Inferior parietal cortex (tissue), 1 donor: ENCODE measurements at regions not wholly inside any gene's neighbourhood (a gene's known extent, or its start where the extent isn't known, plus 50 kb on each side); places are given as distances from the start of the nearest gene placed in this dataset.
A peak's percentile ranks its signal among the peaks of the same experiment; 100 is the strongest.

Experiments used
- DNase-seq: peaks from one replicate; pipeline ENCODE4 v3.0.0-alpha.2; 2016; ENCODE audit errors: extremely low spot score

- DNase-seq, result no peak
Observed at GRCh38 chr15:101590785-101591184, 61.4 kb downstream of the TM2D3 start.

DNA sequence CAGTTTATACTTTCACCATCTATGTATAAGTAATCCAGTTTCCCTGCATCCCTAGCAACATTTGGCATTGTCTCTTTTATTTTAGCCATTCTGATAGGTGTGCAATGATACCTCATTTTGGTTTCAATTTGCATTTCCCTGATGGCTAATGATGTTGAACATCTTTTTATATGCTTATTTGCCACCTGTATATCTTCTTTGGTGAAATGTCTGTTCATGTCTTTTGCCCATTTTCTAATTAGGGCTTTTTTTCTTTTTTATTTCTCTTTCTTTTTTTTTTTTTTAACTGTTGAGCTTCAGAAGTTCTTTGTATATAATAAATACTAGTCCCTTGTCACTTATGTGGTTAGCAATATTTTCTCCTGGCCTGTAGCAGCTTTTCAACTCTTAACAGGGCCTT lies 68.9 kb downstream of the TM2D3 start:
- DNase-seq, result no peak

DNA sequence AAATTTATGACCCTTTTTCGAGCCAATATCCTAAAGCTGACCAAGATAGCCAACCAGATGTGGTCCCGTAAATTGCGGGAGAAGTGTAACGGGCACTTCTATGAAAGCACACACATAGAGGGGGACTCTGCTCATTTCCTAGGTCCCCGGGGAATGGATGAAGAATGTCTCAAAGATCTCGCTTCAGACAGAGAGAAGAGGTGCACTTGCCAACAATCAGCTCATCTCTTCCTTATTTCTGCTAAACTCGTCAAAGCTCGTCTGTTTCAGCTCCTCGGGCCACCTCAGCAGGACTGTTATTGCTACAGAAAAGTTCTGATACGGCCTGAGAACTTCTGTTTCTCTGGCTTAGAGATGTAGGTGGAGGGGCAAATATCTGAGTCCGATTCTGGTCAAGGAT lies 71.8 kb downstream of the TM2D3 start:
- no peak for DNase-seq

DNA sequence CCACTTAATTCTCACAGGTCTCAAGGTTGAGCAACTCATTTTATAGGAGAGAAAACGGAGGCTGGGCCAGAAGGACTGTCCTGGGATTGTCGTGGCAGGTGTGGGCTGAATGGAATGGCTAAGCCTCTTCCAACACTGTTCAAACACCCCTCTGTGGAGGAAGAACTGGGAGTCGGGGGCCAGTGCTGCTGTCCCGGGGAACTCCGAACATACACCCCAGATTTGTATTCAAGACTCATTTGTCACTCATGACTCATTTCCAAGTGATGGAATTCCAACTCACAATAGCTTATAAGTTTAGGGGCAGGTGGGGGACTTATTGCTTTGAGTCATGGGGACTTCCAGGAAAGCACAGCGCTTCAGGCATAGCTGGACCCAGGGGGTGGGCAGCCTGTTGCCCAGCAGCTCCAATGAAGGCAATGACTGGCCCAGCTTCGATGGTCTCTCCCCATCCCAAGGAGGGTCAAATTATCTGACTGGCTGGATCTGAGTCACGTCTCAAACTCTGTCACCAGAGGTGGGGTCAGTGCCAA lies 72.5 kb downstream of the TM2D3 start:
- no peak for DNase-seq

DNA sequence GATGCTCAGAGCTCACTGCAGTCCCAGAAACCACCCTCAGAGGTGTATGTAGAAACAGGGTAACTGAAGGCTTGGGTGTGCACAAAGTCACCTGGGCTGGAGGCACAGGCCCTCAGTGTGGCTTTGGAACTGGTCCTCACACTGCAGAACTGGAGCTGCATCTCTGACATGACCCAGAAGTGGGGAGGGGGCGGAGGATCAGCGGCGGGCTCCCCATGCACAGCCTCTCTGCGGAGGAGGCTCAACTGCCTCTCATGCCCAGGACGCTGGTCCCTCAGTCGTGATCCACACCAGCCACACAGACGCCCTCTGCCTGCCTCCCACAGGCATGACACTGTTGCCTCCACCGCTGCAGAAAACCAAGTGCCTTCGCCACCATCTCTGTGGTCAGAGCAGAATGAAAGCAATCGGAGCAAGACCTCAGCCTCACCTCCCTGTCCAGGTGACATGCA lies 73.7 kb downstream of the TM2D3 start:
- peak; percentile 35 for DNase-seq

- DNase-seq, result no peak
Observed at GRCh38 chr15:101573951-101574350, 78.2 kb downstream of the TM2D3 start.

GRCh38 chr15:101570241-101570640 lies 80.7 kb upstream of the PCSK6 start:
- DNase-seq, result no peak

DNA sequence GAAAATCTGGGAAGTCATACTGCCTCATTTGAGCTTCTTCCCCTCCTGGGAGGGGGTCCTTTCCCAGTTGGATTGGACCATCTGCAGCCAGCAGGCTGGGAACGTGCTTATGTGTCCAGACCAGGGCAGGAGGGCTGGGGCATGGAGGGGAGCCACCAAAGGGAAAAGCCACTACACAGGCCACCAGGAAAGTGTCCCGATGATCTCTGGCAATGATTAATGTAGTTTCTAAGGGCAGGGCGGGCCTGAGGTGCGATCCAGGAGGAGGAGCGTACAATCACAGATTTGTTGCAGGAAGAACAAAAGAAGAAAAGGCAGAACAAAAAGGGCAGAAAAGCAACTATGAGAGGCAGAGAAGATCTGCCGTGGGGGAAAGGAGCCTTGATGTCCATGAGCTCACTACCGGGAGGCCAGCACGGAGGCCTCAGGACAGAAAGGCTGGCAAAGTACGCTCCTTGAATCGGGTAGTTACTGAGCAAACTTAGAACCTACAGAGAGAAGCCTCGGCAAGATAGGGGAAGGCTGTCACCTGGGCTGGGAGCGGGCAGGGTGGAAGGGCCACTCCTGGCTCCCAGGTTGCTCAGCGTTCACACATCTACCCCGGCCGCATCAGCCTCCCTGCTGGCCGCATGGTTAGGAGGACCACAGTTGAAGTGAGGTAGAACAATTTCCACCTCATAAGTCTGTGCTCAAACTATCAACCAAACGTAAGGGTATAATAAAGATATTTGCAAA lies 79.5 kb upstream of the PCSK6 start:
- DNase-seq, result no peak

DNA sequence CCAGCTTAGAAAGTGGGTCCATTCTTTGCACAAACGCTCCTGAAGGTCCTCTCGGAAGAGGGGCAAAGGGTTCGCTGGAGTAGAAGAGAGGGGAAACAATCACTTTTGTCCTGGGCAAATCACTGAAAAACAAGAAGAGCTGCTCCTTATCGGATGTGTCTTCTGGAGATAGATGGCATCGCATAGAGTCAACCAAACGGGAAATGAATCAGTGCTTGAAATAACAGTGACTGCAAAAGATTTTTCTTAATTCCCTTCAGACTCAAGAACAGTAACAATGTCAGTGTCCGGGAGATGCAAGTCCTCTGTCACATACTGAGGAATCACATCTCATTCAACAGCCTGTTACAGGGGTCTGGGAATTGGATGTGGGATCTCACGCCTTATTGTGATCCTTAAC lies 78.8 kb upstream of the PCSK6 start:
- DNase-seq, result no peak

DNA sequence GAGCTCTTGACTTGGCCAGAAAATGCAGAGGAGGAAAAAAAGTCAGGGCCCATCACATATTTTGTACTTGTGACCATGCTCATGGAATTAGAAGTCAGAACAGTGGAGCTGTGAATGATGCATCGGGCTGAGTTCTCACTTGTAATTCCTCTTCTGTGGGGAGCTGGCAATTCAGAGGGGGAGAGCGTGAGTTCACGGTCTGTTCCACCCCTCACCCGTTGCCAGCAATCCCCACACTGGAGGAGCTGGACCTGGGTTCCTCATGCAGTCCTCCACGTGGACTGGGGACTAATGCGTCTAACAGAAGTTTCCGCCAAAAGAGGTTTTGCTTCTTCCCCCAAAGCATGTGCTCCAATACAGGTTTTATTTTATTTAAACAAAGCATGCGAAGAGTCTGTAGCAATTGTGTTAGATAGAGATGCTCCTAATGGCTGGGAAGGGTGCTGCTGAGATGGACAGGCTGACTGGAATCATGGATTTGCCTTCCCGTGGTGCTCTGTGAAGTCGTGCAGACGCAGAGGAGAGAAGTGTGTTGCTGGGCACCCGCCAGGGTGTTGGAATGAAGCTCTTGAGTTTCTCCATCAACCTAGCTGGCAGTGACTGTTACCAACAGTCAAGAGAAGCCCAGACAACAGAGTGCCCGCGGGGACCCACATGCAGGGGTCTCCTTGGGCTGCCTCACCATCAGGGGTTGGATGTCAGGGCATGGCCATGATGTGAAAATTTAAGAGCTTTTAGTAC lies 77.4 kb upstream of the PCSK6 start:
- no peak for DNase-seq

DNA sequence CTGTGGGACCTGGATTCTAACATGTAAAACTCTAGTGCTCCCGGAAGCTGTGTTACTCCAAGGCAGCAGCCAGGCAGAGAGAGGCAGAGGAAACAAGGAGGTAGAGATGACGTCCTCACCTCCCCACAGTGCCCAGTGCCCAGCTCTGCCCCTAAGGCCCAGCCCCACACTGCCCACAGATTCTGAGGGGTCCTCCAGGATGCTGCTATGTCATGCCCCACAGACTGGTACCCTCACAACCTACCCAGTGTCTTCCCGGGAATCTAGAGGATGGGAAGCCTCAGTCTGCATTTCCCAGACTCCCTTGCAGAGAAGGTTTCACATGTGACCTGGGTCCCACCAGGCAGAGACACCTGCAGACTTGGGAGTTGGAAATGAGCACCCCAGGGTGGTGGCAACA lies 75.9 kb upstream of the PCSK6 start:
- DNase-seq, result no peak

DNA sequence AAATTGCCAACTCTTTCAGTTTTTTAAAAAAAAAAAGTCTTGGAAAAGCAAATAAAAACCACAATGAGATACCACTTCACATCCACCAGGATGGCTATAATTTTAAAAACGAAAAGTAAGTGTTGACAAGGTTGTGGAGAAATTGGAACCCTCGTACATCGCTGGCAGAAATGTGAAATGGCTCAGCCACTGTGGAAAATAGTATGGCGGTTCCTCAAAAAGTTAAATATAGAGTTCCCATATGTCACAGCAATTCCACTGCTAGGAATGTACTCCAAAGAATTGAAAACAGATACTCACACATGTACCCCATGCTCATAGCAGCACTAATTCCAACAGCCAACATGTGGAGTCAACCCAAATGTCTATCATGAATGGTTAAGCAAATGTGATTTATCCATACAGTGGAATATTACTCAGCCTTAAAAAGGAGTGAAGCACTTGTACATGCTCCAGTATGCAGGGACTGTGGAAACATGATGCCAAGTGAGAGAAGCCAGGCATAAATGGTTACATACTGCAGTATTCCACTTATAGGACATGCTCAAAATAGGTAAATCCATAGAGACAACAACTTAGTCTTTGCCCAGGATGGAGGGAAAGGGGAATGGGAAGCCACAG lies 73.8 kb upstream of the PCSK6 start:
- DNase-seq, result no peak

DNA sequence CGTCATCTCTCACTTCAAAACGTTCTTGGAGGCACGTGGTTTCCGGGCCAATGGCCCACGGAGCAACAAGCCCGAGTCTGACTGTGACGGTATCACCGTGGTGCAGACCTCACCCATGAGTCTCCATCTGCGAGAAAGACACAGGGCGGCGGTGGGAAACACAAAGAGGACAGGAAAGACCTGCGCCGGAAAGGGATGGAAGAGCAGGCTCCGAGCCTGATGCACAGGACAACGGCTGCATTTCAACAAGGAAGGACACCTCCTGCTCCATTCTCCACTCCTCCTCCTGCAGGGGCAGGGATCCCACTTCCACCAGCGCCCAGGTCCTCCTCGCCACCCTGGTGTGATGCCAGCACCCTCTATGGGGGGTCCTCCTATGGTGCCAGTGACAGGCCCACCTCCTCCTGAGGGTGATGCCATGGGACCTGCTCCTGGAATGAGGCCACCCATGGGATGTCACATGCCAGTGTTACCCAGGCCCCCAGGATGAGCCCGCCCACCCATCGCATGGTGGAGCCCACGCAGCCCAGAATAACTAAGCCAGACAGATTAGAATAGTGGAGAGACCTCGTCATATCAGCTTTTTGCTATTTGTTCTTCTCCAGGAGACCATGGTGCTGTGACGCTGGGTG lies 73.0 kb upstream of the PCSK6 start:
- no peak for DNase-seq

DNA sequence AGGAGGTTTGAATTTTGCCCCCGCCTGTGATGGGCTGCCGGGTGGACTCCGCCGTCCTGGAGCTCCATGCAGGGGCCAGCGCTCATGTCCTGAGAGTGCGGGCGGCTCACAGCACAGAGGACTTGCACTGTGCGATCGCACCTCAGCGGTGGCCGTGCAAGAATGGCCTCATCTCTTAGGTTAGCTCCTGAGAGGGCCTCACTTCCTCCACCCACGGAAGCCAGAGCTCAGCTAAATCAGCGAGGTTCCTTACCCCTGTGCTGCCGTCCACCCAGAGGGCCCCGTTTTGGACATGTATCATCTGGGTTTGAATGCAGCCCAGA lies 72.0 kb upstream of the PCSK6 start:
- DNase-seq, result no peak

DNA sequence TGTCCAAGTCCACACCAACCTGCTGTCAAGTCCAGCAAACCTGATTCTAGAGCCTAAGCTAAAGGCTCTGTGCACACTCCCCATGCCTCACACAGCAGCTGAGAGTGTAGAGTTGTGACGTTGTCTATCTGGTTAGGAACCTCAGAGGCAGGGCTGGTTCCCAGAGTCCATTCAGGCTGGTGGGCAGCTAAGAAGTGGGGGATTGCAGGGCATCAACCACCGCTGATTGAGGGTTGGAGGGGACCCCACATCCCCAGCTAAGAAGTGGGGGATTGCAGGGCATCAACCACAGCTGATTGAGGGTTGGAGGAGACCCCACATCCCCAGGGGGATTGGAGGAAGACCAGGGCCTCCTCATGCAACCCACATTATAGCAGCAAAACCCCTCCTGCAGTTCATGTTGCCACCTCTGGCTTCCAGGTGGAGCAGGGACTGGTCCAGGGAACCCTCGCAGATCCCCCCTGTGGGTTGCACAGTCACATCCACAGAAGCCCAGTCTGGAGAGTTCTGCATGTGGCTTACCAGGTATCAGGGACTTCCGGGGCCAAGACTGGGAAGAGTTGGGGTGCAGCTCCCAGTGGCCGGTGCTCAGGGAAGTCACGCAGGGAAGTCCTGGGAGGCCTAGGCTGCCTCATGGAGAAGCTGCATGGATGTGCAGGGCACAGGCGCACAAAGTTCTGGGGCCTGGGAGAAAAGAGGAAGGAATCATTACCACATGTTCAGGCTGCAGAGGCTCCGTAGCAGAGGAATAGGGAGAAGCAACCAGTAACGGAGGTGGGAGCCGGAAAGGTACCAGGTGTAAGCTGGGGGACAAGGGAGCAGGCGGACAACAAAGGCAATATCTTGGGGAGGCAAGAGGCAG lies 71.4 kb upstream of the PCSK6 start:
- DNase-seq, result no peak

DNA sequence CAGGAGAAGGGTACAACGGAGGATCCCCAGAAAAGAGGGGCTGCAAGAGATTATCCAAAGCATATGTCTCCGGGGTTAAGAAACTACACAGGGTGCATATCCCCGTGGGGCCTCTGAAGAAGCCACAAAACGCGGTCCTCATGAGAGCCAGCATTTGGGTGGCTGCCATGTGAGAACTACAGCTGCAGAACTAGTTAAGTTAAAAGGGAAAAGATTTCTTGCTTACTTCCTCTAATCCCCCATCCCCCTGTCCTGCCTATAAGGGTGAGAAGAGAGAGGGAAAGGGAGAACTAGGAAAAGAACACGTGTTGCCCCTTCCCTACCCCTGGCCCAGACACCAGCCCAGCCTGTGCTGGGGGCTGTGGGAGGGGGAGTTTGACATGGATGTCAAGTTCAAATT lies 70.4 kb upstream of the PCSK6 start:
- no peak for DNase-seq

DNA sequence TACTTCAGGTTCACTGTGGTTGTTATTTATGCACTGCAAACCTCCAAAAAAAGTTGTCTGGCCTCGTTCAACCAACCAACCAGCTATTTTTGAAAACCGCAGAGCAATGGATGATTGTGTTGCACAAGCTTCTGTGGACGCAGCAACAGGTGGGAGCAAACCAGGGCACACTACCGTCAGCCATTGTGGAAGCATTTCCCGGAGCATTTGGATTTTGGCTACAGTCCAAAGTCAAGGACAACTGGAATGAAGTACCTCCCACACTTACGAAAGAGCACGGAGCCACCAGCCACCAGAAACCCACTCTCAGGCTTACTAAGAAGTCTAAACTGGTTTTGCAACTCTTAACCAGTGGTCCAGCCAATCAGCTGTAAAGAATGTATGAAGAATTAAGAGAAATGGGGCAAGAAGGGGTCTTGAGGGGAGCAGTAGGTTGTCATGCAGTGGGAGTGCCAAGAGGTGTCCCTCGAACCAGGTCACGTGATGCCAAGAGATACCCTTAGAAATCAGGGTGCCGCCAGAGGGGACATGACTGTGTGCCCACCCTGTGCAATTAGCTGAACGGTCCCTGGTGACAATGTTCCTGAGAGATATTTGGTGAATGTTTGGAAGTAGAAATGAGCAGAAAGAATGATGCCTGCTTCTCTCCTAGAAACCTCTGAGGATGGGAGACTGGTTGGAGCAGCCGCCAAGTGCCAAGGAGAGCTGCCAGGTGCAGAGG lies 68.9 kb upstream of the PCSK6 start:
- no peak for DNase-seq

GRCh38 chr15:101556273-101556672 lies 66.8 kb upstream of the PCSK6 start:
- no peak for DNase-seq

DNA sequence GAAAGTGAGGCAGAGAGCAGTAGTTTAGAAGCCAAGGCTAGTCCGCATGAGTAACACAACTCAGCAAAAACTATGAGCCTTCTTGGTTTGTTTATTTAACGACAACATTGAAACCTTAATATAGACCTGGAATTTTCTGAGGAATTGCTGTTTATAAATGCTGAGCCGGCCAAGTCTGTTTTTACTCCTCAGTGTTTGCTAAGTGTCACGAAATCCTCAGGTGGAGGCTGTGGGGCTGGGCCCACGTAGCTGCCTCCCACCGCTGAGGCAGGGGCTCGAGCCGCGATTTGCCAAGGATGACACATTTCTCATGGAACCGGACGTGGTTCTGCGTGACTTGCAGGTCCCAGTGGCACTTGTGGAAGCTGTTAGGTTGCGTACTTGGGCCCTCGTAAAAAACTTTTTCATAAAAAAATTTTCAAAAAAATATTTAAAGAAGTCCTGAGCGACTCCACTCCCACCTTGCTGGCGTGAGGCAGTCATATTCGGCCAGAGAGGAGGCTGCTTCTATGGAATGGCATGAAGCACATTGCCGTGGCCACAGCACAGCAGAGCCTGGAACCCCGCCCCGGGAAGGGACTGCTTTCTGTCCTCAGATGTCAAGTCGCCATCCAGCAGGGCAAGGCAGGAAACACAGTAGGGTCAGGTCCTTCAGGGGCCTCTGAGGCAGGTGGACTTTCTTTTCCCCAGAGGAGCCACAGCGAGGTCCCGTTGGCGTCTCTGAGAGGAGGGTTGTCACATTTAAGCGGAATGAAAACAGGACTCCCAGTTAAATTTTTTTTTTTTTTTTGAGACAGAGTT lies 64.8 kb upstream of the PCSK6 start:
- no peak for DNase-seq
